ENCODE measurements at regions not wholly inside any gene's neighbourhood (a gene's known extent, or its start where the extent isn't known, plus 50 kb on each side); places are given as distances from the start of the nearest gene placed in this dataset.
A peak's percentile ranks its signal among the peaks of the same experiment; 100 is the strongest.

DNA sequence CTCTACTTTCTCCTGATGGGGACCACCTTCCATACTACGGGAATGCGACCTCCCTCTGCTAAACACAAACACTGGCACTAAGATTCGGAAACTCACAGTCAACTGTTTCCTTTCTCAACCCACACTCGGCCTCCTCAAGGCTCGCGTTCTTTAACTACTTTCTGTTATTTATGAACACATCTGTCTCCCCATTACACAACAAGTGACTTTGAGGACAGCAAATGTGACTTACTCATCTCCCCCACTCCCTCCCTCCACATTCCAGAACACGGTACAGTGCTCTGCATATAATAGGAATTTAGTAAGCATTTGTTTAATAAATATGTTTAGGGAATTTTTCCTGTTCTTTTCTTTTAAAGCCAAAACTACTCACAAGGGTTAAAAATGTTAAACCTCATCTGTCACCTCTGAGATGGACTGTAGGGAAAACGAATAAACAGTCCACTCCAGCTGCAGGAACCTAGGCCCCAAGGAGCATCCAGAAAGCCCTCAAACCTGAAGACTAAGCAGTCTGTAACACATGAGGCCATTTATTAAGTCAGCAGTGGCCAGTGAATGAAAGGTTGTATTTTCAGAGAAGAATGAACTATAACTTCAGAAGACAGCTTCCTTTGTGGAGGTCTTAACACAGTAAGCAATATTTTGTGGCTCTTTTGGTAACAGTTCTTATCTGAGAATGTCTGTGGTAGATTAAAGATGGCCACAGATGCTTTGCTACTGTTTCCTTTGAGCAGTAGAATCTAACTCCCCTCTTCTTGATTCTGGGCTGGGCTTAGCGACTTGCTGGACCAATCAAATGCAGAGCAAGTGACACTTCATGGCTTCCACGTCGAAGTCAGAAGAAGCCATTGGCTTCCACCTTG is 209.6 kb upstream of the DTNBP1 start:
- no peak for DNase-seq

- no peak for DNase-seq
These were observed 208.4 kb upstream of the DTNBP1 start for GRCh38 chr6:15871276-15871675.

GRCh38 chr6:15870333-15871043 is 207.7 kb upstream of the DTNBP1 start:
- DNase-seq: no peak

DNA sequence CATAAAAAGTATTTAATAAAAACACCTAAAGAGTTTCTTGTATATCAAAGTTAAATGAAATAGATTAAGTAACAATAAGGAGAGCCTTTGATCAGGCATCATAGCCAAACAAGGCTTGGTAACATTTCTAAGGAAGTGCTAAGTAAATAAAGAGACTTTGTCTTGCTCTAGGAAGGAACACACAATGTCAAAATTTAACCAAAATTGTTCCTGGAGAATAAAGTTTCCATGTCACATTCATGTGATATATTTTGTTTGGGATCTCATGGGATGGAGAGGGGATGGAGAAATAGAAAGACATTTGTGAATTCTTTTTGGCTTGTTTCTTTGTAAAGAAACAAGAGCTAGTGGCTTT is 201.9 kb upstream of the DTNBP1 start:
- no peak for DNase-seq

- no peak for DNase-seq
These were observed 201.3 kb upstream of the DTNBP1 start for GRCh38 chr6:15864038-15864707.

- DNase-seq: no peak
These were observed 200.0 kb upstream of the DTNBP1 start for GRCh38 chr6:15862810-15863209.

DNA sequence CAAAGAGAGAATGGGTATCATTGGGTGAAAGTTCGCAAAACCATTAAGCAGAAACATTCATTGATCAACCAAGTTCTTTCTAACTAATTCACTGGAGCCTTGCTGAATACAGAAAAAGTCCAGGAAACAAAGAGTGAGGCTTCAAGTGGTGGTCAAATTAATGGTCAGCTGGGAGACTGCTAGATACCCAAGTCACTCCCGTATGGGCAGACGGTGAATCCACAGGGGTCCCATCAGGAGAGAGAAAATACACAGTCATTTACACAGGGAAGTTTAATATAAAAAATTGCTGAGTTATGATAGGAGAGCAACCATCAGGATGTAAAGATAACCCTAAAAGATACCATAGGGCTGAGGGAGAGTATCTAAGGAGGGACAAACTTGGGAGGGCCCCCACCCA is 198.7 kb upstream of the DTNBP1 start:
- peak in 1 of 2 experiments; percentile 22 for DNase-seq

DNA sequence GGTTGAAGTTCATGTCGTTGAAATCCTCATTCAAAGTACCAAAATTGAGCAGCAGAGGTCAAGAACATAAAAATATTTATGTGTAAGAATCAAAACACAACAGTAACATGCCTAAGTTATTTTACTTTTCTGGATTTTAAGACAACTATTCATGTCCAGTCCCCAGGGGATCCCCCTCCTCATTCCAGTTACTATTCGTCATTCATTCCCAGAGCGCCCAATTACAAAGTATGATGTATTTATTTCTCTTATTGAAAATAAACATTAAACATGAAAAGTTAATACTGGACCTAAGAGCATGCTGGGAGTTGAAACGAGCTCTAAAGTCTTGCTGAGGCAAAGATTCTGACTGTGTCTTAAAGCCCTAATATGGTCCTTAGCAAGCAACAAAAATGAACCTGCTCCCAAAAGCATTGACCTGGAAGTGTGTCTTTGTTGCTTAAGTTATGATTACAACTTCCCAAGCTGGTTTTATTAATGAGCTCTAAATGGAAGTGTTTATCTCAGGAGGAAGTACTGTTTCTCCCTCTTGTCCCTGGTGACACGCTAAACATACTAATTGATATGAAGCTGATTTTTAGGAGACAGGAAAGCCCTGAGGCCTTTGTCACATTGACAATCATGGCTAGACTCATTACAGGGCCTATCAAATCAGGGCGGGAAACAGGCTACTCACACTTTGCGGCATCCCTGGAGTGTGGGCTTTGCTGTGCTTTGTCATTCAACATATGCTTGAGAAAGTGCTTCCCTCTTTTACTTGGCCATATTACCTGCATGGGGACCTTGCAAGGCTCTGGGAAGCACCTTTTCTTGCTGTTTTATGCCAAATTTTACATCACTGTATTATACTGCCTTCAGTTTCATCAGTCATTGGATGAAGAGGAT is 192.2 kb upstream of the DTNBP1 start:
- DNase-seq: no peak

GRCh38 chr6:15854378-15854777 is 191.6 kb upstream of the DTNBP1 start:
- DNase-seq: no peak

- DNase-seq: no peak
These were observed 190.4 kb upstream of the DTNBP1 start for GRCh38 chr6:15853259-15853658.

DNA sequence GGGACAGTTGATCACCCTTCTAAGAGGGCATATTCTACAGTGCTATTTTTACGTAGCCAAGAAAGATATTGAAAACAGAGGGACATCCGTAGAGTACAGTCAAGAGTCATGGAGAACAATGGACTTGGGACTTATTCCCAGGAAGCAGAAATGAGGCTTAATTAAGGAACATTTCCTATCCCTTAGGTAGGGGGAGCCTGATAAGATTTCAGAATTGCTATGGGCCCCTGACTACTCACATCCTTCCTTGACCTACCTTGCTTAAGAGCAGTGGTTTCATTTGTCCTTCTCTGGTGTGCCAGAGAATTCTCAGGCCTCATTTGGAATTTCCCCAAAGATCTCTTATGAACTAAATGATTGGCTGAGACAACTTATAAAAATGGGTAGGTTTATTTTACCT is 189.5 kb upstream of the DTNBP1 start:
- no peak for DNase-seq

GRCh38 chr6:15849395-15849794 is 186.6 kb upstream of the DTNBP1 start:
- DNase-seq: no peak

GRCh38 chr6:15845492-15845891 is 182.7 kb upstream of the DTNBP1 start:
- DNase-seq: no peak

DNA sequence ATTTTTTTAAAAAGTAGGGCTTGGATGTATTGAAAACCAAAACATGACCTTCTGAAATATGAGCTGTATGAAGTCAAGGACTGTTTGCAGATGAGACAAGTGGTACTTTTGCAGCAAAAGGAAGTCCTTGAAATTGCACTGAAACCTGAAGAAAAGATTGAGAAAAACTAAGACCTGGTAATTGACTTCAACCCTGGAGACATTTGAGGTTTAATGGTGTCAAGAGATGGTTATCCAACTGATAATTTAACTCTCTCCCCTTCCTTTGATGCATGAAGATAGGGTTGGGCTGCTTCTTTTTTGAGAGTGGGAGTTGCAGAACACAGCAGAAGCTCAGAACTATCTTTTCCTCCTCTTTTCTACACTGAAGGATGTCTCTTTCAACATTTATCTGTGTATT is 180.9 kb upstream of the DTNBP1 start:
- no peak for DNase-seq

DNA sequence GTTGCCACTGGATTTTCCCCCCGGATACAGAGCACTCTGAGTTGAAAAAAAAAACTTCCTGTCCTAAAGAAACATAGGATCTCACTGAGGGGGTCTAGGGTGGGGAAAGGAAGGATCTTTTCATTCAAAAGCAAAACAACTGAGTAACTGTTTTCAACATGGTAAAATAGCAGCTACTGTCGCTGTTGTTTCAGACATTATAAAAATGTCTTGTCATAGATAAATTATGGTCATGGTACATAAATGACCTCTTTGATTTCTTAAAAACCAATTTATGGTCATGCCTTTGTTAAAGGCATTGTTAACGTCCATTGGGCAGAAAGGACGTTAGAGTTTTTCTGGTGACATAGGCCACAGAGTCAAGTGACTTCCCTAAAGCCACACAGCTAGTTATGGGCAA is 180.4 kb upstream of the DTNBP1 start:
- DNase-seq: no peak

GRCh38 chr6:15842727-15843117 is 179.9 kb upstream of the DTNBP1 start:
- DNase-seq: no peak

DNA sequence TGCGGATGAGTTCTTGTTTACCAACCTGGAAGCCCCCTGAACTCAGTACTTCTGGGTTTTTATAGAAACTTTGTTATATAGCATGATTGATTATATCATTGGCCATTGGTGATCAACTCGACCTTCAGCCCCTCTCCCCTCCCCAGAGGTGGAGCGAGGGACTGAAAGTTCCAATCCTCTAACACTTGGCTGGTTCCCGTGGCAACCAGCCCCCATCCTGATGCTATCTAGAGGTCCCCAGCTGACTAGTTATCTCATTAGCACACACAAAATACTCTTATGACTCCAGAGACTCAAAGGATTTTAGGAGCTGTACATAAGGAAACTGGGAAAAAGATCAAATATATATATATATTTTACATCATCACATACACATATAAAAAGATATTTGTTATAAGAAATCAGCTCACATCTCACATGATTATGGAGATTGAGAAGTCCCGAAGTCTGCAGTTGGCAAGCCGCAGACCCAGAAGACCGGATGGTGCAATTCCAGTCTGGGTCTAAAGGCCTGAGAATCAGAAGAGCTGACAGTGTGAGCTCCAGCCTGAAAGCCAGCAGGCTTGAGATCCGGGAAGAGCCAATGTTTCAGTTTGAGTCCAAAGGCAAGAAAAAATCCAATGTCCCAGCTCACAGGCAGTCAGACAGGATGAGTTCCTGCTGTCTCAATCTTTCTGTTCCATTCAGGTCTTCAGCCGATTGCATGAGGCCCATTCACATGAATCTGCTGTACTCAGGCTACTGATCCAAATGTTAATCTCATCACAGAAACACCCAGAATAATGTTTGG is 179.3 kb upstream of the DTNBP1 start:
- DNase-seq: no peak

DNA sequence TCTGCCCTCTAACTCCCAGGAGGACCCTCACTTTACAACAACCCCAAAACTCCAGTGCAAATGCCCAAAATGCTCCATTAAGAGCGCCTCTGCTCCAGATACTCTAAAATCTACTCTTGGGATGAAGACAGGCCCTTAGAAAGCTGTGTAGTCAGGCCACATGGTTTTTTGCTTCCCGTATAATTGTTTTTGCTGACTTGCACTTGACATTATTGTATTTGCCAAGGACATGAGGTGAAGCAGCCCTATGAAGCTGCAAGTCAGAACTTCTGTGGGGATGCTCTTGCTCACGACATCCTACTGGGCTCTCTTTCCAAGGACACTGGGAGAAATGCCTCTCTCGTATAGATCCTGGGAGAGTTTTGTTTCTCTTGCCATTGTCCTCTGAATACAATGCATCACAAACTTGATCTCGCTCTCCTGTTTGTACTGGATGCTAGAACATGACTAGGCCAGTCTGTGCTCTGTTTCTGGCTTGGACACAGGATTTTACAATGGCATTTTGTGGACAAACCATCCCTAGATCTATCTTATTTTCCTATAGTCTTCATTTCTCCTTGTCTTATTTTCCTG is 177.2 kb upstream of the DTNBP1 start:
- DNase-seq: no peak

DNA sequence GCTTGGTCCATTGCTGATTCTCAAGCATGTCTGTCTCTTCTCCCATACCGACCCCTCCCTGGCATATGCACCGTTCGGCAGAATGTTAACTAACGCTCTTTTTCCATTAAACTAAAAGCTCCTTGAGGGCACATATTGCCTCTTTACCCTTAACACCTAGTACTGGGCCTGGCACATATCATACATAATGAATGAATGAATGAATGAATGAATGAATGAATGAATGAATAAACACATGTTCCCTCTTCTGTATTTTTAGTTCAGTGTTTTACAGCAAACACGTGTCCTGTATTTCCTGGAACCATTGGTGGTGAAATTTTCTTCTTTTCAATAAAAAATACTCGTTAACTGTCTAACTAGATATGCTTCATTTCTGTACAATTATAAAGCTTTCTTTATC is 174.4 kb upstream of the DTNBP1 start:
- DNase-seq: no peak

DNA sequence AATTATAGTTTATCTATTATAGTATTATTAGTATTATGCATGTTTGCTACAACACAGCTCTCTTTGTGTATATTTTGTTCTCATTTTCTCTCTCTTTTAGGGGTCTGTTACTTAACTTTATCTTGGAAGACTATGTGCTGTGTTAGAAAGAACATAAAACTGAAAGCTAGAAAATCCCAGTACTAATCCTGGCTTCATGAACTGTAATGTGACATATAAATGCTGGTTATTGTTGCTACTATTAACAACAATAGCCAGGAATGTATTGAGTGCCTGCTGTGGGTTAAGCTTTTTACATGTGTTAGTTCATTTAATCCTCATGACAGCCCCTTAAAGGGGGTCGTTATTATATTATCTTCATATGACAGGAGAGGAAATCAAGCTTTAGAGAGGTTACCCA is 170.0 kb upstream of the DTNBP1 start:
- no peak for DNase-seq

GRCh38 chr6:15829156-15829555 is 166.3 kb upstream of the DTNBP1 start:
- no peak for DNase-seq

All from cerebellar nuclear complex (tissue), 1 donor.